GM12878 (cell line): ENCODE measurements at regions not wholly inside any gene's neighbourhood (a gene's known extent, or its start where the extent isn't known, plus 50 kb on each side); places are given as distances from the start of the nearest gene placed in this dataset.

Source experiments
- ATAC-seq: fragments of 200-7000 bp; cut with Tn5 transposase; 3 replicates; pipeline ENCODE4 v1.9.1; 2020; ENCODE audit warnings: mild to moderate bottlenecking, moderate library complexity
- BruUV-seq: library from RNA; stranded (reverse); fragments of 400-500 nt; replicated peaks from 2 replicates; lab custom pipeline; 2021; lab: Mats Ljungman, UMichigan
- CTCF ChIA-PET: fragments of 300-600 bp; sonication (Branson Sonifier 250); formaldehyde crosslinking; extraction: SDS; loops from one replicate; lab custom pipeline; 2021; ENCODE audit warnings: inconsistent platforms; lab: Yijun Ruan, JAX
- POLR2A ChIA-PET: fragments of 350-600 bp; formaldehyde crosslinking; extraction: SDS; loops from one replicate; lab custom pipeline; 2021; ENCODE audit warnings: inconsistent platforms; lab: Charles Lee
- RAD21 ChIA-PET: fragments of 300-600 bp; sonication (Branson Sonifier 250); formaldehyde crosslinking; loops from one replicate; lab custom pipeline; 2023; ENCODE audit warnings: antibody characterized with exemption; ENCODE audit not compliant: unreplicated experiment; lab: Charles Lee
- SMC1A ChIA-PET: fragments of 300-600 bp; sonication (Branson Sonifier 250); formaldehyde crosslinking; loops from one replicate; lab custom pipeline; 2023; ENCODE audit not compliant: unreplicated experiment, uncharacterized antibody; lab: Charles Lee
- DNase-seq: peaks from one replicate; pipeline ENCODE4 v3.0.0-alpha.2; 2011; ENCODE audit warnings: low read depth, low spot score
- FAIRE-seq: peaks from 3 replicates; lab custom pipeline; 2011; peaks lifted over from hg19 to GRCh38; lab: Jason Lieb, UNC
- H2AFZ ChIP-seq: 2 replicates; pipeline ENCODE4 v1.6.0; 2011; ENCODE audit warnings: low read depth, low read length, control low read depth; ENCODE audit not compliant: control insufficient read depth
- H3K27ac ChIP-seq: 2 replicates; pipeline ENCODE4 v1.5.1; 2011; ENCODE audit warnings: control low read depth; ENCODE audit not compliant: control insufficient read depth, insufficient read depth
- H3K27me3 ChIP-seq, 2 experiments: replicated peaks in 1 of 2; 2 replicates each; pipeline versions ENCODE4 v1.6.0 to v1.6.1; 2011; ENCODE audit warnings: low read length in 1 of 2; ENCODE audit not compliant: control insufficient read depth in 2 of 2, insufficient read depth in 2 of 2
- H3K36me3 ChIP-seq, 2 experiments: 2 replicates each; pipeline ENCODE4 v1.5.1; 2011; ENCODE audit warnings: low read length in 1 of 2; ENCODE audit not compliant: control insufficient read depth in 2 of 2, insufficient read depth in 2 of 2
- H3K4me1 ChIP-seq: 2 replicates; pipeline ENCODE4 v1.6.1; 2011; ENCODE audit warnings: mild to moderate bottlenecking, low read length, moderate library complexity, mixed read lengths; ENCODE audit not compliant: control insufficient read depth, insufficient read depth
- H3K4me2 ChIP-seq: 2 replicates; pipeline ENCODE4 v1.6.0; 2011; ENCODE audit warnings: control low read depth; ENCODE audit not compliant: control insufficient read depth, insufficient read depth
- H3K4me3 ChIP-seq: fragments of 200-600 bp; sonication (generic); 2 replicates; pipeline ENCODE4 v1.5.1; 2016
- H3K79me2 ChIP-seq: 2 replicates; pipeline ENCODE4 v1.6.0; 2011; ENCODE audit warnings: low read length; ENCODE audit not compliant: control insufficient read depth, insufficient read depth
- H3K9ac ChIP-seq: 2 replicates; pipeline ENCODE4 v1.8.0; 2011; ENCODE audit warnings: low read length, control low read depth, mixed read lengths; ENCODE audit not compliant: control insufficient read depth, insufficient read depth
- H3K9me3 ChIP-seq: replicated peaks from 3 replicates; pipeline ENCODE4 v1.5.1; 2011; ENCODE audit warnings: mild to moderate bottlenecking, low read length; ENCODE audit not compliant: control insufficient read depth, insufficient read depth
- H4K20me1 ChIP-seq: 2 replicates; pipeline ENCODE4 v1.6.0; 2011; ENCODE audit not compliant: control insufficient read depth, insufficient read depth
- BCL11A ChIP-seq: IDR thresholded peaks from 2 replicates; pipeline ENCODE4 v1.6.1; 2011; ENCODE audit warnings: low read depth, low read length
- CBFB ChIP-seq: IDR thresholded peaks from 2 replicates; pipeline ENCODE4 v1.6.1; 2016; ENCODE audit warnings: antibody characterized with exemption, low read depth
- CBX5 ChIP-seq: sonication (generic); IDR thresholded peaks from 2 replicates; pipeline ENCODE4 v1.6.1; 2016; ENCODE audit warnings: low read depth, moderate library complexity, mild to moderate bottlenecking, inconsistent platforms
- CHD1 ChIP-seq: IDR thresholded peaks from 2 replicates; pipeline ENCODE4 v1.6.1; 2012; ENCODE audit warnings: low read depth, low read length, improper control_type of control experiment
- ELK1 ChIP-seq: IDR thresholded peaks from 2 replicates; pipeline ENCODE4 v1.6.1; 2012; ENCODE audit warnings: low read depth, low read length, improper control_type of control experiment
- EZH2 ChIP-seq: IDR thresholded peaks from 2 replicates; pipeline ENCODE4 v1.6.1; 2012; ENCODE audit warnings: low read depth, mild to moderate bottlenecking, control low read depth, inconsistent platforms, low read length, borderline replicate concordance; ENCODE audit not compliant: control insufficient read depth
- FOXM1 ChIP-seq: IDR thresholded peaks from 2 replicates; pipeline ENCODE4 v1.6.1; 2012; ENCODE audit warnings: low read depth, mild to moderate bottlenecking, inconsistent platforms, low read length, moderate library complexity
- HDAC2 ChIP-seq: fragments of 200-600 bp; sonication (generic); IDR thresholded peaks from 2 replicates; pipeline ENCODE4 v1.6.1; 2017
- KLF5 ChIP-seq: fragments of 450-650 bp; IDR thresholded peaks from 2 replicates; pipeline ENCODE4 v1.6.1; 2014; ENCODE audit warnings: mild to moderate bottlenecking; ENCODE audit not compliant: partially characterized antibody
- MTA2 ChIP-seq: fragments of 450-650 bp; IDR thresholded peaks from 2 replicates; pipeline ENCODE4 v1.6.1; 2016; ENCODE audit warnings: low read depth, mild to moderate bottlenecking, moderate library complexity
- MYC ChIP-seq: IDR thresholded peaks from 2 replicates; pipeline ENCODE4 v1.6.1; 2011; ENCODE audit warnings: mild to moderate bottlenecking, low read length, moderate library complexity, inconsistent platforms; ENCODE audit not compliant: insufficient read depth, insufficient replicate concordance, insufficient read length, severe bottlenecking
- RAD51 ChIP-seq: fragments of 450-650 bp; IDR thresholded peaks from 2 replicates; pipeline ENCODE4 v1.6.1; 2016; ENCODE audit warnings: moderate library complexity, mild to moderate bottlenecking, inconsistent platforms
- RCOR1 ChIP-seq: conservative IDR thresholded peaks from 2 replicates; pipeline ENCODE4 v1.6.1; 2012; ENCODE audit warnings: low read depth, low read length, improper control_type of control experiment
- SREBF1 ChIP-seq: IDR thresholded peaks from 2 replicates; pipeline ENCODE4 v1.6.1; 2012; ENCODE audit warnings: mild to moderate bottlenecking, low read length
- SREBF2 ChIP-seq: IDR thresholded peaks from 2 replicates; pipeline ENCODE4 v1.6.1; 2012; ENCODE audit warnings: mild to moderate bottlenecking, low read length
- YY1 ChIP-seq: IDR thresholded peaks from 2 replicates; pipeline ENCODE4 v1.6.1; 2011; ENCODE audit warnings: low read depth, mild to moderate bottlenecking, low read length
- WGBS: methylation state at CpG from one replicate; pipeline ENCODE4 v1.1.6; 2016; ENCODE audit warnings: low lambda C conversion rate; ENCODE audit not compliant: insufficient replicate concordance, insufficient coverage; ENCODE audit errors: missing lambda C conversion rate; 5-methylcytosine and 5-hydroxymethylcytosine counted together
- in situ Hi-C: fragments of 300-500 bp; cut with MboI; formaldehyde crosslinking; loops from 9 replicates; pipeline ENCODE4 v1.14.3; 2018; ENCODE audit warnings: mixed read lengths
- intact Hi-C: fragments of 100-400 bp; cut with micrococcal nuclease; formaldehyde crosslinking; loops from one replicate; pipeline ENCODE4 v1.14.2; 2022; ENCODE audit not compliant: unreplicated experiment
- TF ChIP-seq, protein P1 (sequence below): IDR thresholded peaks from 2 replicates; pipeline ENCODE4 v1.6.1; 2012; ENCODE audit warnings: low read depth, low read length, improper control_type of control experiment

DNA sequence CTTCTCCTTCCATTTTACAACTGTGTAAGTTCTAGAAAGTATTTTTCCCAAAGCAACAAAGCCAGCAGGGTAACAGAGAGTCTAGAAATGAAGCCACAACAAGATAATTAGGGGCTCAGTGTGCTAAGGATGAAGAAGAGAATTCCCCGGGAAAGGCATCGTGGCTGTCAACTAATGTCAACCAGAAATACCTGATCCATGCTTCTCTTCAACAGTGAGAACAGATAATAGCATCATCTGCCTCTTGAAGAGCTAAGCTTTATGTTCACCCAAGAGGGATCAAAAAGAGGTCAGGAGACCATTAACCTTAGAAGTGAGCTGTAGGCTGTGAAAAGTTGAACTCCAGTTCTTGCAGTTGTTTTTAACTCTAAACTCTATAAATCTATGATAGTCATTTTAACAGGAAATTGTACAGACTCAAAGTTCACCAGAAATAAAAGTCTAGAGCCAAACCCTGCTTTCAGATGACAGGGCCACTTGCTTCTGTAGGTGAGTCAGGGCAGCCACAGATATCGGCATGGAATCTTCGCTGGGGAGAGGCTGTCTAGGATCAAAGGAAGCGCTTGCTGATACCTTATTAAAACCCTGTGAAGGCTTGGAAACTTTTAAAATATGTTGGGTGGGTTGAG is 540.7 kb upstream of the ID2 start:
- Histone ChIP-seq H3K27ac (no peak overlapping the region), H2AFZ (no peak overlapping the region), H3K79me2 (no peaks in the 10 kb centered on the region), H4K20me1 (no peaks in the 10 kb centered on the region), H3K4me3 (no peak overlapping the region), H3K4me1 (no peaks in the 10 kb centered on the region), H3K9me3 (no peaks in the 10 kb centered on the region; the same call in 2 of the 3 replicates), H3K4me2 (no peak overlapping the region), H3K36me3 (no peaks in the 10 kb centered on the region), H3K27me3 (no peaks in the 10 kb centered on the region), H3K9ac (no peak overlapping the region)
- FAIRE-seq (no peak), DNase-seq (no peak), ATAC-seq (no peak)
- no peak for TF ChIP-seq SREBF2
- TF ChIP-seq CBX5 = no peak
- no peak for TF ChIP-seq RAD51
- TF ChIP-seq CBFB = no peak
- TF ChIP-seq BCL11A = no peak
- TF ChIP-seq CHD1 = no peak
- TF ChIP-seq MYC = no peak
- in situ Hi-C loops = no loop called here
- CTCF ChIA-PET = no interaction called here
- POLR2A ChIA-PET = no interaction called here
- BruUV-seq = no TSS peak
- intact Hi-C loops = no loop called here
- SMC1A ChIA-PET = interaction anchor here (1.0 to 1.3 kb wide), 3 partner anchors 12 to 21 kb away, joined by 3 to 4 read pairs (median 3); no protein-coding TSS in a partner anchor
- 55% methylated on average over 5 of the region's 5 CpGs for WGBS
- RAD21 ChIA-PET = interaction anchor here (1.0 kb wide), 1 partner anchor 88 kb away, joined by 3 read pairs; no protein-coding TSS in a partner anchor

DNA sequence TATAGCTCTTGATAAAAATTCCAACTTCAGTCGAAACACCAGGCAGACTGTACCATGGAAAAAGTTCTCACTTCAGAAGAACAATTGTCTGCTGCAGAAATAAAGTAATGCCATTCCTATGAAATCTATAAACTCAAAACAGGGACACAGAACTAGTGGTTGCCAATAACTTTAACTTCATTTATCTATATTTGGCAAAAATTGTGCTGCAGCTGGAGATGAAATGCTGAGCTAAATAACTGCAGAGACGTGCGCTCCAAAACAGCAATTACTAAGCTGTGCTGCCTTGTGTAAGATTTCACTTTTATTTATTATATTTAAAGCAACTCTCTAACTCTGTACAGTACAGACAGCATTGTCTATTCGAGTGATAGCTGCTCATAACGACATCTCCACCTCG is 540.1 kb upstream of the ID2 start:
- POLR2A ChIA-PET = no interaction called here
- 15% methylated on average over 6 of the region's 6 CpGs for WGBS
- SMC1A ChIA-PET = interaction anchor here (0.8 to 1.3 kb wide), 4 partner anchors 12 to 75 kb away, joined by 3 to 4 read pairs (median 3); no protein-coding TSS in a partner anchor
- TF ChIP-seq ELK1 (no peak), EZH2 (no peak), SREBF1 (no peak), RCOR1 (no peak), YY1 (no peak), KLF5 (no peak), MTA2 (no peak), MYC (no peak), FOXM1 (no peak), HDAC2 (no peak)
- TF ChIP-seq, protein P1, sequence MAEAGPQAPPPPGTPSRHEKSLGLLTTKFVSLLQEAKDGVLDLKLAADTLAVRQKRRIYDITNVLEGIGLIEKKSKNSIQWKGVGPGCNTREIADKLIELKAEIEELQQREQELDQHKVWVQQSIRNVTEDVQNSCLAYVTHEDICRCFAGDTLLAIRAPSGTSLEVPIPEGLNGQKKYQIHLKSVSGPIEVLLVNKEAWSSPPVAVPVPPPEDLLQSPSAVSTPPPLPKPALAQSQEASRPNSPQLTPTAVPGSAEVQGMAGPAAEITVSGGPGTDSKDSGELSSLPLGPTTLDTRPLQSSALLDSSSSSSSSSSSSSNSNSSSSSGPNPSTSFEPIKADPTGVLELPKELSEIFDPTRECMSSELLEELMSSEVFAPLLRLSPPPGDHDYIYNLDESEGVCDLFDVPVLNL = no peak

More for the DNA sequence above, 540.1 kb upstream of the ID2 start:
- no peak for ATAC-seq
- no peak overlapping the region for H3K4me2 ChIP-seq
- ChIA-PET CTCF (no interaction called here), RAD21 (interaction anchor here (1.0 kb wide), 1 partner anchor 89 kb away, joined by 3 read pairs; no protein-coding TSS in a partner anchor)
- no peaks in the 10 kb centered on the region for H3K27me3 ChIP-seq
- H3K27ac ChIP-seq = no peak overlapping the region
- H3K4me1 ChIP-seq = no peaks in the 10 kb centered on the region
- no peaks in the 10 kb centered on the region for H3K79me2 ChIP-seq
- no peak for FAIRE-seq
- no TSS peak for BruUV-seq
- no peak overlapping the region for H3K4me3 ChIP-seq
- no peak overlapping the region for H2AFZ ChIP-seq
- no peak overlapping the region for H3K9ac ChIP-seq
- H3K9me3 ChIP-seq = no peaks in the 10 kb centered on the region; the same call in 2 of the 3 replicates
- no peak for DNase-seq
- intact Hi-C loops (no loop called here), in situ Hi-C loops (no loop called here)
- H4K20me1 ChIP-seq = no peaks in the 10 kb centered on the region
- no peaks in the 10 kb centered on the region for H3K36me3 ChIP-seq
